H1 (cell line): ENCODE measurements at regions not wholly inside any gene's neighbourhood (a gene's known extent, or its start where the extent isn't known, plus 50 kb on each side); places are given as distances from the start of the nearest gene placed in this dataset.

Experiments used
- CTCF ChIA-PET: fragments of 300-600 bp; sonication (Branson Sonifier 250); formaldehyde crosslinking; loops from one replicate; lab custom pipeline; 2021; ENCODE audit not compliant: partially characterized antibody; lab: Charles Lee
- POLR2A ChIA-PET: fragments of 300-600 bp; sonication (Branson Sonifier 250); formaldehyde crosslinking; loops from one replicate; lab custom pipeline; 2021; ENCODE audit warnings: inconsistent platforms; ENCODE audit not compliant: partially characterized antibody; lab: Charles Lee
- DNase-seq, 2 experiments: peaks; one replicate each; pipeline versions ENCODE4 v3.0.0 to v3.0.0-alpha.2; 2010 to 2022; ENCODE audit warnings: low spot score in 2 of 2, low read depth in 1 of 2, mixed read lengths in 1 of 2
- FAIRE-seq: peaks from 2 replicates; lab custom pipeline; 2011; peaks lifted over from hg19 to GRCh38; lab: Jason Lieb, UNC
- H2AFZ ChIP-seq: 2 replicates; pipeline ENCODE4 v1.8.1; 2012; ENCODE audit warnings: low read length, inconsistent platforms
- H2AK5ac ChIP-seq: 2 replicates; pipeline ENCODE4 v1.6.1; 2013; ENCODE audit warnings: low read depth, low read length
- H2BK120ac ChIP-seq: replicated peaks from 2 replicates; pipeline ENCODE3; 2013; ENCODE audit warnings: low read depth, low read length, inconsistent platforms
- H2BK12ac ChIP-seq: 2 replicates; pipeline ENCODE4 v1.6.1; 2013; ENCODE audit warnings: low read depth, low read length
- H2BK15ac ChIP-seq: 2 replicates; pipeline ENCODE4 v1.6.1; 2013; ENCODE audit warnings: low read length
- H2BK20ac ChIP-seq: 2 replicates; pipeline ENCODE4 v1.6.1; 2013; ENCODE audit warnings: low read length
- H2BK5ac ChIP-seq: 2 replicates; pipeline ENCODE4 v1.6.1; 2013; ENCODE audit warnings: low read depth, low read length
- H3K14ac ChIP-seq: 2 replicates; pipeline ENCODE4 v1.6.1; 2013; ENCODE audit warnings: inconsistent platforms; ENCODE audit not compliant: insufficient read length
- H3K18ac ChIP-seq: 2 replicates; pipeline ENCODE4 v1.6.1; 2013; ENCODE audit warnings: low read length; ENCODE audit errors: extremely low read depth
- H3K23ac ChIP-seq: 2 replicates; pipeline ENCODE4 v1.6.1; 2013; ENCODE audit warnings: inconsistent platforms; ENCODE audit not compliant: insufficient read length
- H3K23me2 ChIP-seq: 2 replicates; pipeline ENCODE4 v1.6.1; 2013; ENCODE audit warnings: low read depth, low read length
- H3K27ac ChIP-seq: 2 replicates; pipeline ENCODE4 v1.6.1; 2011; ENCODE audit warnings: low read depth, low read length, inconsistent platforms
- H3K27me3 ChIP-seq, 4 experiments: replicated peaks in 1 of 4; 1 replicate in 1 of 4; 2 replicates in 3 of 4; pipeline versions ENCODE4 v1.6.1 to v1.8.1; 2011 to 2013; ENCODE audit warnings: low read length in 3 of 4, mild to moderate bottlenecking in 3 of 4, inconsistent platforms in 2 of 4, mixed read lengths in 2 of 4, moderate library complexity in 1 of 4; ENCODE audit not compliant: control insufficient read depth in 3 of 4, insufficient read depth in 3 of 4; ENCODE audit errors: extremely low read depth in 1 of 4
- H3K36me3 ChIP-seq, 4 experiments: 2 replicates each; pipeline versions ENCODE4 v1.6.1 to v1.8.1; 2011 to 2013; ENCODE audit warnings: mild to moderate bottlenecking in 4 of 4, low read length in 3 of 4, moderate library complexity in 2 of 4, control low read depth in 1 of 4, inconsistent platforms in 1 of 4; ENCODE audit not compliant: insufficient read depth in 4 of 4, control insufficient read depth in 2 of 4
- H3K4ac ChIP-seq: replicated peaks from 2 replicates; pipeline ENCODE3; 2013; ENCODE audit warnings: low read length, low read depth, mixed read lengths, inconsistent platforms; ENCODE audit not compliant: insufficient read length
- H3K4me1 ChIP-seq, 4 experiments: replicated peaks in 1 of 4; 1 replicate in 1 of 4; 2 replicates in 3 of 4; pipeline versions ENCODE4 v1.6.1 to v1.8.1; 2011 to 2013; ENCODE audit warnings: low read length in 3 of 4, inconsistent platforms in 2 of 4, mixed read lengths in 1 of 4; ENCODE audit not compliant: insufficient read depth in 4 of 4, control insufficient read depth in 3 of 4
- H3K4me2 ChIP-seq, 2 experiments: 2 replicates each; pipeline versions ENCODE4 v1.6.1 to v1.8.1; 2011 to 2013; ENCODE audit warnings: low read depth in 2 of 2, low read length in 2 of 2, control low read depth in 1 of 2, inconsistent platforms in 1 of 2, mild to moderate bottlenecking in 1 of 2; ENCODE audit not compliant: insufficient read depth in 1 of 2
- H3K4me3 ChIP-seq, 4 experiments: fragments of 200-600, 300-600 bp in 1 of 4; sonication (generic), shearing (Covaris generic), sonication (Bioruptor Twin) in 1 of 4; 2 replicates each; pipeline versions ENCODE4 v1.5.1 to v1.8.1; 2011 to 2016; ENCODE audit warnings: low read length in 4 of 4, low read depth in 3 of 4, control low read depth in 2 of 4, inconsistent platforms in 2 of 4, mild to moderate bottlenecking in 2 of 4, mixed read lengths in 1 of 4, moderate library complexity in 1 of 4; ENCODE audit not compliant: insufficient read depth in 2 of 4; ENCODE audit errors: extremely low read depth in 1 of 4
- H3K56ac ChIP-seq: replicated peaks from 2 replicates; pipeline ENCODE3; 2013; ENCODE audit warnings: low read depth, mild to moderate bottlenecking, mixed read lengths, low read length, inconsistent platforms; ENCODE audit not compliant: insufficient read length
- H3K79me1 ChIP-seq: 2 replicates; pipeline ENCODE4 v1.6.1; 2013; ENCODE audit warnings: low read depth, low read length, control low read depth
- H3K79me2 ChIP-seq, 2 experiments: 2 replicates each; pipeline versions ENCODE4 v1.6.1 to v1.8.1; 2012 to 2013; ENCODE audit warnings: low read length in 2 of 2, mild to moderate bottlenecking in 2 of 2, inconsistent platforms in 1 of 2; ENCODE audit not compliant: insufficient read depth in 2 of 2, control insufficient read depth in 1 of 2
- H3K9ac ChIP-seq, 4 experiments: replicated peaks in 1 of 4; 1 replicate in 1 of 4; 2 replicates in 3 of 4; pipeline versions ENCODE4 v1.6.1 to v1.8.1; 2011 to 2013; ENCODE audit warnings: low read depth in 3 of 4, low read length in 3 of 4, control low read depth in 2 of 4, mild to moderate bottlenecking in 2 of 4, moderate library complexity in 2 of 4, inconsistent platforms in 1 of 4; ENCODE audit errors: extremely low read depth in 1 of 4
- H3K9me3 ChIP-seq, 2 experiments: 2 replicates each; pipeline versions ENCODE4 v1.6.1 to v1.8.1; 2012 to 2013; ENCODE audit warnings: mild to moderate bottlenecking in 2 of 2, moderate library complexity in 2 of 2, control low read depth in 1 of 2, inconsistent platforms in 1 of 2, low read depth in 1 of 2, low read length in 1 of 2, mixed read lengths in 1 of 2; ENCODE audit not compliant: insufficient read depth in 2 of 2
- H4K20me1 ChIP-seq, 2 experiments: replicated peaks in 1 of 2; 2 replicates each; pipeline versions ENCODE3 to v1.8.1; 2011 to 2013; ENCODE audit warnings: inconsistent platforms in 2 of 2, low read length in 2 of 2, mild to moderate bottlenecking in 1 of 2; ENCODE audit not compliant: insufficient read depth in 2 of 2, control insufficient read depth in 1 of 2
- H4K5ac ChIP-seq: 2 replicates; pipeline ENCODE4 v1.6.1; 2013; ENCODE audit warnings: low read length, low read depth, mixed read lengths, inconsistent platforms; ENCODE audit not compliant: insufficient read length
- H4K8ac ChIP-seq: 2 replicates; pipeline ENCODE4 v1.8.0; 2013; ENCODE audit warnings: mild to moderate bottlenecking, moderate library complexity, low read length, inconsistent platforms; ENCODE audit not compliant: insufficient read depth; ENCODE audit errors: extremely low read depth
- H4K91ac ChIP-seq: replicated peaks from 2 replicates; pipeline ENCODE3; 2013; ENCODE audit warnings: low read length, mixed read lengths, inconsistent platforms; ENCODE audit not compliant: insufficient read length
- BRCA1 ChIP-seq: IDR thresholded peaks from 2 replicates; pipeline ENCODE4 v1.6.1; 2012; ENCODE audit warnings: low read depth, low read length, improper control_type of control experiment
- CBX8 ChIP-seq: fragments of 300-800, 300-1000 bp; sonication (generic); IDR thresholded peaks from 2 replicates; pipeline ENCODE4 v1.7.1; 2016; ENCODE audit warnings: low read depth, low read length, borderline replicate concordance
- CHD2 ChIP-seq: IDR thresholded peaks from 2 replicates; pipeline ENCODE4 v1.6.1; 2012; ENCODE audit warnings: low read length, improper control_type of control experiment
- EZH2 ChIP-seq: fragments of 200-600 bp; sonication (generic); IDR thresholded peaks from 2 replicates; pipeline ENCODE4 v1.7.1; 2012; ENCODE audit warnings: low read depth, mild to moderate bottlenecking, moderate library complexity, low read length, inconsistent platforms; ENCODE audit not compliant: severe bottlenecking
- GTF2F1 ChIP-seq: IDR thresholded peaks from 2 replicates; pipeline ENCODE4 v1.6.1; 2012; ENCODE audit warnings: low read depth, low read length, improper control_type of control experiment, borderline replicate concordance
- MAFK ChIP-seq: IDR thresholded peaks from 2 replicates; pipeline ENCODE4 v1.6.1; 2012; ENCODE audit warnings: low read depth, mild to moderate bottlenecking, improper control_type of control experiment, low read length
- POLR2A ChIP-seq, 2 experiments: IDR thresholded peaks; 1 replicate in 1 of 2; 2 replicates in 1 of 2; pipeline ENCODE4 v1.6.1; 2011; ENCODE audit warnings: low read depth in 2 of 2, low read length in 2 of 2, mild to moderate bottlenecking in 2 of 2; ENCODE audit errors: control extremely low read depth in 1 of 2
- RBBP5 ChIP-seq: IDR thresholded peaks from 2 replicates; pipeline ENCODE4 v1.7.1; 2012; ENCODE audit warnings: low read depth, mild to moderate bottlenecking, inconsistent platforms, low read length, moderate library complexity, borderline replicate concordance
- SIX5 ChIP-seq: IDR thresholded peaks from 2 replicates; pipeline ENCODE4 v1.6.1; 2011; ENCODE audit warnings: mild to moderate bottlenecking, low read depth, low read length
- SP2 ChIP-seq: IDR thresholded peaks from 2 replicates; pipeline ENCODE4 v1.6.1; 2012; ENCODE audit warnings: mild to moderate bottlenecking, low read length, inconsistent platforms
- TCF12 ChIP-seq: IDR thresholded peaks from 2 replicates; pipeline ENCODE4 v1.6.1; 2011; ENCODE audit warnings: low read depth, mild to moderate bottlenecking, low read length
- ZNF274 ChIP-seq: IDR thresholded peaks from 2 replicates; pipeline ENCODE4 v1.7.0; 2012; ENCODE audit warnings: low read length, borderline replicate concordance; ENCODE audit errors: extremely low read depth
- TF ChIP-seq, protein P1 (sequence below): IDR thresholded peaks from 2 replicates; pipeline ENCODE4 v1.6.1; 2011; ENCODE audit warnings: low read depth, mild to moderate bottlenecking, low read length; ENCODE audit not compliant: insufficient read depth

DNA sequence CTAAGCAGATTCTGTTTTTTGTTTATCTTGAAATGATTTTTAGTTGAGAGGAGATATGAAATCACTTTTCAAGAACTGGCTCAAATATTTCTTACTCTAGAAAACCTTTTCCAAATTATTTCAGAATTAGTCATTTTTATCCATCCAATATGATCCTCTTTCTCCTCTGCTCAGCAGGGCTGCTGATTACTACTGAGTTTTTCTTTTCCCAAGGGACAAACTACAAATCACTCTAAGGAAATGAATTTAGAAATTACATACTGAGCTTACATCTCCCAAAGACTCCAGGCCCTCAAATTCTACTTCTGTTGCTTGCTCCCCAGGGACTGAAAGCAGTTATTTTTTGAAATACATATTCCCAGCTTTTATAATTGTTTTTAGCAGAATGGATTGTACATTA, 87.4 kb upstream of the UFM1 start:
- Histone ChIP-seq H2BK20ac (no peak overlapping the region), H4K91ac (no peak overlapping the region), H2BK120ac (no peak overlapping the region), H3K23ac (no peak overlapping the region), H3K4ac (no peak overlapping the region), H3K56ac (no peak overlapping the region), H2BK12ac (no peak overlapping the region), H3K9me3 (no peaks in the 10 kb centered on the region), H3K79me2 (no peaks in the 10 kb centered on the region), H3K4me2 (no peak overlapping the region), H3K4me1 (no peaks in the 10 kb centered on the region), H3K79me1 (no peaks in the 10 kb centered on the region), H3K18ac (no peak overlapping the region), H2AFZ (no peak overlapping the region), H3K36me3 (no peaks in the 10 kb centered on the region), H2BK15ac (no peak overlapping the region), H4K5ac (no peak overlapping the region), H4K8ac (no peak overlapping the region), H2AK5ac (no peak overlapping the region), H3K4me3 (no peak overlapping the region), H3K27me3 (no peaks in the 10 kb centered on the region), H3K23me2 (no peaks in the 10 kb centered on the region), H4K20me1 (no peaks in the 10 kb centered on the region), H3K14ac (no peak overlapping the region)
- DNase-seq = no peak
- ChIA-PET POLR2A (no interaction called here), CTCF (no interaction called here)
- no peak for FAIRE-seq
- no peak for TF ChIP-seq MAFK
- no peak for TF ChIP-seq SIX5
- no peak for TF ChIP-seq SP2
- TF ChIP-seq POLR2A (IDR thresholded peaks at IDR 0.05; ENCODE audit: control extremely low read depth in 1 of 2, low read depth in 2 of 2, low read length in 2 of 2) = no peak
- TF ChIP-seq CHD2 = no peak
- TF ChIP-seq, protein P1, sequence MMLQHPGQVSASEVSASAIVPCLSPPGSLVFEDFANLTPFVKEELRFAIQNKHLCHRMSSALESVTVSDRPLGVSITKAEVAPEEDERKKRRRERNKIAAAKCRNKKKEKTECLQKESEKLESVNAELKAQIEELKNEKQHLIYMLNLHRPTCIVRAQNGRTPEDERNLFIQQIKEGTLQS = no peak
- no peak for TF ChIP-seq RBBP5
- no peak for TF ChIP-seq BRCA1
- no peak for TF ChIP-seq GTF2F1
- no peak for TF ChIP-seq EZH2
- TF ChIP-seq ZNF274 = no peak
- TF ChIP-seq CBX8 = no peak
- TF ChIP-seq TCF12 = no peak
- TF ChIP-seq, all 59 proteins: peak for 0
- no peak overlapping the region for H2BK5ac ChIP-seq
- H3K9ac ChIP-seq = no peak overlapping the region
- no peak overlapping the region for H3K27ac ChIP-seq
